OCI-LY7 (cell line): ENCODE measurements at regions not wholly inside any gene's neighbourhood (a gene's known extent, or its start where the extent isn't known, plus 50 kb on each side); places are given as distances from the start of the nearest gene placed in this dataset.

Source experiments
- BruUV-seq: library from RNA; stranded (reverse); fragments of 400-500 nt; replicated peaks from 2 replicates; lab custom pipeline; 2021; lab: Mats Ljungman, UMichigan
- CTCF ChIA-PET: fragments of 300-600 bp; sonication (Branson Sonifier 250); formaldehyde crosslinking; loops from one replicate; lab custom pipeline; 2022; ENCODE audit warnings: antibody characterized with exemption; ENCODE audit not compliant: unreplicated experiment; lab: Charles Lee
- POLR2A ChIA-PET: fragments of 300-600 bp; sonication (Branson Sonifier 250); formaldehyde crosslinking; loops from one replicate; lab custom pipeline; 2022; ENCODE audit warnings: antibody characterized with exemption; lab: Charles Lee
- DNase-seq: peaks from one replicate; pipeline ENCODE4 v3.0.0-alpha.2; 2015; ENCODE audit warnings: low spot score
- H2AFZ ChIP-seq: fragments of 200-600 bp; sonication (generic), shearing (Covaris generic); 2 replicates; pipeline ENCODE4 v1.6.1; 2014; ENCODE audit warnings: mild to moderate bottlenecking, antibody characterized with exemption, low read length, moderate library complexity
- H3K27ac ChIP-seq: fragments of 200-600 bp; sonication (generic); 2 replicates; pipeline ENCODE4 v1.5.1; 2014; ENCODE audit warnings: mixed run types, low read depth, mild to moderate bottlenecking, moderate library complexity, low read length, inconsistent platforms; ENCODE audit not compliant: poor library complexity, severe bottlenecking
- H3K36me3 ChIP-seq: fragments of 200-600 bp; sonication (generic); 2 replicates; pipeline ENCODE4 v1.6.1; 2014; ENCODE audit warnings: mild to moderate bottlenecking, antibody characterized with exemption, low read length, moderate library complexity, mixed read lengths; ENCODE audit not compliant: insufficient read depth
- H3K4me1 ChIP-seq: fragments of 200-600 bp; sonication (generic); 2 replicates; pipeline ENCODE4 v1.5.1; 2014; ENCODE audit warnings: mild to moderate bottlenecking, low read length; ENCODE audit not compliant: insufficient read depth, poor library complexity, severe bottlenecking
- H3K4me2 ChIP-seq: fragments of 200-600 bp; sonication (generic); 2 replicates; pipeline ENCODE4 v1.6.1; 2014; ENCODE audit warnings: mild to moderate bottlenecking, low read length
- H3K4me3 ChIP-seq: fragments of 200-600 bp; sonication (generic); 2 replicates; pipeline ENCODE4 v1.5.1; 2014; ENCODE audit warnings: mild to moderate bottlenecking, low read depth, low read length; ENCODE audit not compliant: poor library complexity, severe bottlenecking
- H3K79me2 ChIP-seq: fragments of 200-600 bp; sonication (generic); 2 replicates; pipeline ENCODE4 v1.6.1; 2016; ENCODE audit warnings: low read depth, mild to moderate bottlenecking, low read length, moderate library complexity, mixed read lengths; ENCODE audit not compliant: insufficient read depth
- H3K9me2 ChIP-seq: fragments of 200-600 bp; sonication (generic); 2 replicates; pipeline ENCODE4 v1.6.1; 2016; ENCODE audit warnings: mild to moderate bottlenecking, low read length, mixed read lengths; ENCODE audit not compliant: insufficient read depth
- H3K9me3 ChIP-seq: fragments of 200-600 bp; sonication (generic); 2 replicates; pipeline ENCODE4 v1.6.1; 2014; ENCODE audit warnings: mild to moderate bottlenecking, mixed run types, low read length, mixed read lengths
- H4K20me1 ChIP-seq: fragments of 200-600 bp; sonication (generic); 2 replicates; pipeline ENCODE4 v1.6.1; 2014; ENCODE audit warnings: mild to moderate bottlenecking, antibody characterized with exemption, low read length, moderate library complexity, mixed read lengths; ENCODE audit not compliant: insufficient read depth
- CTCF ChIP-seq: fragments of 200-600 bp; sonication (generic); conservative IDR thresholded peaks from 2 replicates; pipeline ENCODE4 v1.5.1; 2014; ENCODE audit warnings: mild to moderate bottlenecking, antibody characterized with exemption, low read length, moderate library complexity, mixed read lengths
- EZH2phosphoT487 ChIP-seq: fragments of 200-600 bp; sonication (generic); IDR thresholded peaks from 2 replicates; pipeline ENCODE4 v1.6.1; 2018; ENCODE audit warnings: low read depth, borderline replicate concordance, mild to moderate bottlenecking, mixed run types, antibody characterized with exemption, low read length, moderate library complexity, mixed read lengths
- intact Hi-C: fragments of 100-400 bp; cut with micrococcal nuclease; formaldehyde crosslinking; loops from one replicate; pipeline ENCODE4 v1.10.0; 2022; ENCODE audit not compliant: unreplicated experiment

DNA sequence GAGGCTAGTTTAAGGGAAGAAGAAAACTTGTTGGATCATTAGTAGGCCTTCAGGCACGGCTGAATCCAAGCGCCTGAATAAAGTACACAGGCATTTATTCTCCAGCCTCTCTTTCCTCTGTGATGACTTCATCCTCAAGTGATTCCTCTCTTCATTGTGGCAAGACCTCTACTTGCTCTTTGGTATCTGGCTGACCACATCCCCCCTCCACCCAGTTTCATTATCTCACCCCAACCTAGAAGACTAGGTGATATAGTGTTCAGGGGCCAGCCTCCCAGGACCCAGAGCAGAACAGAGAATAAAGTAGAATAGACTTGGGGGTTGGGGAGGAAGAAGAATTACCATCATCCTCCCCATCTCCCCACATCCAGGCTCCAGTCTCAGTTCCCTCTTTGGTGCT, 189.3 kb downstream of the MIAT start:
- no peak overlapping the region for H3K27ac ChIP-seq
- no peak overlapping the region for H3K4me2 ChIP-seq
- BruUV-seq = no TSS peak
- TF ChIP-seq EZH2phosphoT487 (no peak), CTCF (no peak)
- CTCF ChIA-PET = no interaction called here
- no peaks in the 10 kb centered on the region for H4K20me1 ChIP-seq
- no peaks in the 10 kb centered on the region for H3K36me3 ChIP-seq
- H3K79me2 ChIP-seq = no peaks in the 10 kb centered on the region
- DNase-seq = no peak
- H3K9me2 ChIP-seq = no peaks in the 10 kb centered on the region
- POLR2A ChIA-PET = no interaction called here
- H2AFZ ChIP-seq = no peak overlapping the region
- H3K4me1 ChIP-seq = no peaks in the 10 kb centered on the region
- no peaks in the 10 kb centered on the region for H3K9me3 ChIP-seq
- no peak overlapping the region for H3K4me3 ChIP-seq
- intact Hi-C loops = no loop called here

GRCh38 chr22:26847046-26847445, 189.7 kb downstream of the MIAT start:
- no peak overlapping the region for H3K27ac ChIP-seq
- intact Hi-C loops = no loop called here
- no peaks in the 10 kb centered on the region for H3K4me1 ChIP-seq
- H2AFZ ChIP-seq = no peak overlapping the region
- BruUV-seq = no TSS peak
- no peak for DNase-seq
- no peak for TF ChIP-seq EZH2phosphoT487
- no peak for TF ChIP-seq CTCF
- H3K4me2 ChIP-seq = no peak overlapping the region
- no peaks in the 10 kb centered on the region for H3K36me3 ChIP-seq
- ChIA-PET POLR2A (no interaction called here), CTCF (no interaction called here)
- no peaks in the 10 kb centered on the region for H3K9me2 ChIP-seq
- no peaks in the 10 kb centered on the region for H3K79me2 ChIP-seq
- H4K20me1 ChIP-seq = no peaks in the 10 kb centered on the region
- no peak overlapping the region for H3K4me3 ChIP-seq
- no peaks in the 10 kb centered on the region for H3K9me3 ChIP-seq

DNA sequence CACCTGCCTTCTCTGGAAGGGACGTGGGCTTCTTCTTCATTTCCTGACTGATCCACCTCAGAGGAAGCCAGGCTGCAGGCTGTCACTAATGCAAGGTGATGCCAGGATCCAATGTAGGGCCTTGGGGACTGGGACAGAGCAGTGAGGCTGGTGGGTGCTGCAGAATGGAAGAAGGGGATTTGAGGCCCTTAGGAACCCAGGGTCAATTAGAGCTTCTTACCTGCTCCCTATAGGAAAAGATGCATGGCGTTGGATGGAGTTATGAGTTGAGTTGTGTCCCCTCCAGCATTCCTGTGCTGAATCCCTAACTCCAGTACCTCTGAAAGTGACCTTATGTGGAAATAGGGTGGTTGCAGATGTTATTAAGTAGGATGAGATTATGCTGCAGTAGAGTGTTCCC, 190.4 kb downstream of the MIAT start:
- intact Hi-C loops = no loop called here
- ChIA-PET CTCF (no interaction called here), POLR2A (no interaction called here)
- Histone ChIP-seq H2AFZ (no peak overlapping the region), H3K4me3 (no peak overlapping the region), H4K20me1 (no peaks in the 10 kb centered on the region), H3K9me3 (no peaks in the 10 kb centered on the region), H3K9me2 (no peaks in the 10 kb centered on the region), H3K79me2 (no peaks in the 10 kb centered on the region), H3K4me1 (no peaks in the 10 kb centered on the region), H3K36me3 (no peaks in the 10 kb centered on the region), H3K27ac (no peak overlapping the region), H3K4me2 (no peak overlapping the region)
- TF ChIP-seq EZH2phosphoT487 (no peak), CTCF (no peak)
- BruUV-seq = no TSS peak
- DNase-seq = no peak
